NCI-H187 (cell line): ENCODE measurements at regions not wholly inside any gene's neighbourhood (a gene's known extent, or its start where the extent isn't known, plus 50 kb on each side); places are given as distances from the start of the nearest gene placed in this dataset.

Source experiments
- DNase-seq, 2 experiments: peaks; one replicate each; lab custom pipeline; 2025; lab: John Stamatoyannopoulos, UW

- DNase-seq: no peak
These were observed 79.6 kb upstream of the UQCRFS1 start for GRCh38 chr19:29292562-29292961.

GRCh38 chr19:29293292-29293691 is 80.3 kb upstream of the UQCRFS1 start:
- DNase-seq: no peak

GRCh38 chr19:29293736-29294342 is 80.9 kb upstream of the UQCRFS1 start:
- no peak for DNase-seq

- no peak for DNase-seq
These were observed 81.4 kb upstream of the UQCRFS1 start for GRCh38 chr19:29294343-29294811.

GRCh38 chr19:29295285-29295684 is 82.3 kb upstream of the UQCRFS1 start:
- DNase-seq: no peak

GRCh38 chr19:29297381-29297780 is 84.4 kb upstream of the UQCRFS1 start:
- DNase-seq: no peak

- no peak for DNase-seq
These were observed 86.7 kb upstream of the UQCRFS1 start for GRCh38 chr19:29299416-29300380.

- DNase-seq: no peak
These were observed 89.3 kb upstream of the UQCRFS1 start for GRCh38 chr19:29302002-29302928.

- DNase-seq: no peak
These were observed 90.2 kb upstream of the UQCRFS1 start for GRCh38 chr19:29303069-29303718.

GRCh38 chr19:29303719-29304090 is 90.8 kb upstream of the UQCRFS1 start:
- DNase-seq: no peak

GRCh38 chr19:29305268-29305667 is 92.3 kb upstream of the UQCRFS1 start:
- DNase-seq: no peak

- peak; percentile 96 to 99 for DNase-seq
These were observed 96.1 kb upstream of the UQCRFS1 start for GRCh38 chr19:29308977-29309590.

GRCh38 chr19:29309637-29310036 is 96.7 kb upstream of the UQCRFS1 start:
- DNase-seq: no peak

- DNase-seq: peak; percentile 93 to 96
These were observed 98.3 kb upstream of the UQCRFS1 start for GRCh38 chr19:29311191-29311790.

GRCh38 chr19:29315556-29316190 is 102.7 kb upstream of the UQCRFS1 start:
- DNase-seq: no peak

GRCh38 chr19:29318581-29318980 is 105.6 kb upstream of the UQCRFS1 start:
- DNase-seq: no peak

- DNase-seq: no peak
These were observed 107.1 kb upstream of the UQCRFS1 start for GRCh38 chr19:29320086-29320485.

GRCh38 chr19:29320618-29321017 is 107.7 kb upstream of the UQCRFS1 start:
- DNase-seq: no peak

GRCh38 chr19:29321116-29321515 is 108.2 kb upstream of the UQCRFS1 start:
- DNase-seq: no peak

- no peak for DNase-seq
These were observed 110.1 kb upstream of the UQCRFS1 start for GRCh38 chr19:29323021-29323430.
